Activated CD8-positive, alpha-beta T cell treated with anti-CD3 and anti-CD28 coated beads for 36 hours (primary cell): ENCODE measurements at regions not wholly inside any gene's neighbourhood (a gene's known extent, or its start where the extent isn't known, plus 50 kb on each side); places are given as distances from the start of the nearest gene placed in this dataset.

ENCODE experiments used
- ATAC-seq: fragments of 200-7000 bp; cut with Tn5 transposase; one replicate; pipeline ENCODE4 v1.10.0; 2021; ENCODE audit warnings: mild to moderate bottlenecking, moderate library complexity
- CTCF ChIA-PET: fragments of 350-600 bp; sonication (Branson Sonifier 250); formaldehyde crosslinking; loops from one replicate; lab custom pipeline; 2021; ENCODE audit warnings: antibody characterized with exemption; lab: Charles Lee
- POLR2A ChIA-PET: fragments of 350-600 bp; sonication (Branson Sonifier 250); formaldehyde crosslinking; loops from one replicate; lab custom pipeline; 2021; ENCODE audit warnings: antibody characterized with exemption; lab: Charles Lee
- DNase-seq: peaks from one replicate; pipeline ENCODE4 v3.0.0-alpha.2; 2020
- H3K27ac Mint-ChIP-seq: one replicate; pipeline ENCODE4 v1.8.0; 2021; ENCODE audit warnings: mild to moderate bottlenecking, mixed read lengths
- H3K27me3 Mint-ChIP-seq: one replicate; pipeline ENCODE4 v1.8.0; 2021; ENCODE audit warnings: mixed read lengths
- H3K36me3 Mint-ChIP-seq: one replicate; pipeline ENCODE4 v1.8.0; 2021; ENCODE audit warnings: low read depth, mixed read lengths
- H3K4me1 Mint-ChIP-seq: one replicate; pipeline ENCODE4 v1.8.0; 2021; ENCODE audit warnings: low read depth, mixed read lengths
- H3K4me3 Mint-ChIP-seq: one replicate; pipeline ENCODE4 v1.8.0; 2021; ENCODE audit warnings: mild to moderate bottlenecking, moderate library complexity, mixed read lengths
- H3K9me3 Mint-ChIP-seq: one replicate; pipeline ENCODE4 v1.8.0; 2021; ENCODE audit warnings: mixed read lengths
- intact Hi-C: fragments of 100-400 bp; cut with micrococcal nuclease; formaldehyde crosslinking; loops from one replicate; pipeline ENCODE4 v1.10.0; 2022
- TF ChIP-seq, protein P1 (sequence below): fragments of 200-600 bp; IDR thresholded peaks from one replicate; pipeline ENCODE4 v1.8.0; 2022; ENCODE audit warnings: antibody characterized with exemption, mild to moderate bottlenecking

DNA sequence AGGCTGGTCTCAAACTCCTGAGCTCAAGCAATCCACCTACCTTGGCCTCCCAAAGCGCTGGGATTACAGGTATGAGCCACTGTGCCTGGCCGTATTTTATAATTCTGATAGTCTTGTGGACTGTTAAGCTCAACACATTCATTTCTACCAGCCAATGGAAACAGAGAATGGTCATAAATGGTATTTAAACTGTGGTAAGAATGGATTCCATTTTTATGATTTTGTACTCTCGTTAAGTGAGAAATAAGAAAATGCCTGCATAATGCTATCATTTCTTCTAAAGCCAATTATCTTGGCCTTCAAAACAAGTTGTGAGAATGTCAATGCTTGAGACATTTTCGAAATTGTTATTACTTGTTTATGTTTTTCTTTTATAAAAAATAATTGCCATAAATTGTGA is 321.0 kb downstream of the IL15 start:
- Mint-ChIP-seq H3K27ac (no peak overlapping the region), H3K27me3 (peaks cover 7% of the 10 kb centered on the region), H3K4me3 (no peak overlapping the region), H3K9me3 (no peaks in the 10 kb centered on the region), H3K36me3 (no peaks in the 10 kb centered on the region), H3K4me1 (no peaks in the 10 kb centered on the region)
- ATAC-seq (no peak), DNase-seq (no peak)
- ChIA-PET POLR2A (no interaction called here), CTCF (no interaction called here)
- intact Hi-C loops, result no loop called here
- TF ChIP-seq, protein P1, sequence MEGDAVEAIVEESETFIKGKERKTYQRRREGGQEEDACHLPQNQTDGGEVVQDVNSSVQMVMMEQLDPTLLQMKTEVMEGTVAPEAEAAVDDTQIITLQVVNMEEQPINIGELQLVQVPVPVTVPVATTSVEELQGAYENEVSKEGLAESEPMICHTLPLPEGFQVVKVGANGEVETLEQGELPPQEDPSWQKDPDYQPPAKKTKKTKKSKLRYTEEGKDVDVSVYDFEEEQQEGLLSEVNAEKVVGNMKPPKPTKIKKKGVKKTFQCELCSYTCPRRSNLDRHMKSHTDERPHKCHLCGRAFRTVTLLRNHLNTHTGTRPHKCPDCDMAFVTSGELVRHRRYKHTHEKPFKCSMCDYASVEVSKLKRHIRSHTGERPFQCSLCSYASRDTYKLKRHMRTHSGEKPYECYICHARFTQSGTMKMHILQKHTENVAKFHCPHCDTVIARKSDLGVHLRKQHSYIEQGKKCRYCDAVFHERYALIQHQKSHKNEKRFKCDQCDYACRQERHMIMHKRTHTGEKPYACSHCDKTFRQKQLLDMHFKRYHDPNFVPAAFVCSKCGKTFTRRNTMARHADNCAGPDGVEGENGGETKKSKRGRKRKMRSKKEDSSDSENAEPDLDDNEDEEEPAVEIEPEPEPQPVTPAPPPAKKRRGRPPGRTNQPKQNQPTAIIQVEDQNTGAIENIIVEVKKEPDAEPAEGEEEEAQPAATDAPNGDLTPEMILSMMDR, result no peak

DNA sequence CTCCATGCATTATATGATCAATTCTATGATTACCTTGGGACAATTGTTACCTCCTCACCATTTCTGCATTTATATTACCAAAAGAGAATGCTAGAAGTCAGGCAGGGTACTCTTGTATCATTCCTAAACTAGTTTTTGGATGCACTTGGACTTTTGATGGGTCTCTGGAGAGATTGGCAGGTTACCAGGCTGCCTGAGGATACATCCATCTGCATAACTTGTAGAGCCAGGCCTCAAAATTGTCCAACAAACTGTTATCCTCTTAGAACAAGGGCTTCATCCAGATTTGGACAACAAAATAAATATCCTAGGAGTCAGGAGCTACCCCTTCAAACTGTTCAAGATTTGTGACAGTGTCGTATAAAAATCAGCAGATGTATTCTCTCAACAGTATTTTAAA is 326.1 kb downstream of the IL15 start:
- no peak overlapping the region for H3K4me3 Mint-ChIP-seq
- H3K9me3 Mint-ChIP-seq, result peaks cover 2% of the 10 kb centered on the region
- DNase-seq (no peak), ATAC-seq (no peak)
- no peaks in the 10 kb centered on the region for H3K4me1 Mint-ChIP-seq
- H3K27ac Mint-ChIP-seq, result no peak overlapping the region
- TF ChIP-seq, protein P1, result no peak
- H3K36me3 Mint-ChIP-seq, result no peaks in the 10 kb centered on the region
- intact Hi-C loops, result no loop called here
- H3K27me3 Mint-ChIP-seq, result peaks cover 11% of the 10 kb centered on the region
- CTCF ChIA-PET, result interaction anchor here (1.6 kb wide), 1 partner anchor 14 kb away, joined by 3 read pairs; no protein-coding TSS in a partner anchor
- POLR2A ChIA-PET, result no interaction called here

DNA sequence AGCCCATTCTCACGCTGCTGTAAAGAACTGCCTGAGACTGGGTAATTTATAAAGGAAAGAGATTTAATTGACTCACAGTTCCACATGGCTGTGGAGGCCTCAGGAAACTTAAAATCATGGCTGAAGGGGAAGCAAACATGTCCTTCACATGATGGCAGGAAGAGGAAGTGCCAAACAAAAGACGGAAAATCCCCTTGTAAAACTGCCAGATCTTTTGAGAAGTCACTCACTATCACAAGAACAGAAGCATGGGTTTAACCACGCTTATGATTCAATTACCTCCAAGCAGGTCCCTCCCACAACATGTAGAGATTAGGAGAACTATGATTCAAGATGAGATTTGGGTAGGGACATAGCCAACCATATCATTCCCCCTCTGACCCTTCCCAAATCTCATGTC is 335.5 kb downstream of the IL15 start:
- no peaks in the 10 kb centered on the region for H3K36me3 Mint-ChIP-seq
- H3K27me3 Mint-ChIP-seq, result no peaks in the 10 kb centered on the region
- DNase-seq, result no peak
- CTCF ChIA-PET, result no interaction called here
- H3K9me3 Mint-ChIP-seq, result peaks cover 5% of the 10 kb centered on the region
- no peak overlapping the region for H3K4me3 Mint-ChIP-seq
- no peaks in the 10 kb centered on the region for H3K4me1 Mint-ChIP-seq
- POLR2A ChIA-PET, result no interaction called here
- ATAC-seq, result no peak
- H3K27ac Mint-ChIP-seq, result no peak overlapping the region
- intact Hi-C loops, result no loop called here
- TF ChIP-seq, protein P1, result no peak

- no peak for DNase-seq
- Mint-ChIP-seq H3K9me3 (peaks cover 5% of the 10 kb centered on the region), H3K27me3 (no peaks in the 10 kb centered on the region), H3K27ac (no peak overlapping the region), H3K4me3 (no peak overlapping the region), H3K4me1 (no peaks in the 10 kb centered on the region), H3K36me3 (no peaks in the 10 kb centered on the region)
- intact Hi-C loops, result no loop called here
- ATAC-seq, result no peak
- TF ChIP-seq, protein P1, result no peak
- ChIA-PET CTCF (no interaction called here), POLR2A (no interaction called here)
Measured at GRCh38 chr4:141972950-141973349, 336.6 kb downstream of the IL15 start.
